IMR-90 (cell line): ENCODE measurements at regions not wholly inside any gene's neighbourhood (a gene's known extent, or its start where the extent isn't known, plus 50 kb on each side); places are given as distances from the start of the nearest gene placed in this dataset.

Experiments used
- ATAC-seq: fragments of 200-7000 bp; cut with Tn5 transposase; 2 replicates; pipeline ENCODE4 v1.9.1; 2020; ENCODE audit warnings: low read depth, mild to moderate bottlenecking, moderate library complexity
- BruUV-seq: library from RNA; stranded (reverse); fragments of 400-500 nt; replicated peaks from 2 replicates; lab custom pipeline; 2021; lab: Mats Ljungman, UMichigan
- CTCF ChIA-PET: fragments of 300-600 bp; formaldehyde crosslinking; extraction: SDS; loops from one replicate; lab custom pipeline; 2021; ENCODE audit warnings: antibody characterized with exemption; lab: Yijun Ruan, JAX
- POLR2A ChIA-PET: fragments of 300-600 bp; sonication (Branson Sonifier 250); formaldehyde crosslinking; loops from one replicate; lab custom pipeline; 2022; ENCODE audit warnings: antibody characterized with exemption; ENCODE audit not compliant: unreplicated experiment; lab: Charles Lee
- DNase-seq: peaks from one replicate; pipeline ENCODE4 v3.0.0; 2013
- H2AFZ ChIP-seq: replicated peaks from 2 replicates; pipeline ENCODE3; 2013; ENCODE audit warnings: low read length, mild to moderate bottlenecking; ENCODE audit not compliant: poor library complexity
- H2AK5ac ChIP-seq: 2 replicates; pipeline ENCODE4 v1.6.1; 2013; ENCODE audit warnings: low read depth, low read length, inconsistent platforms
- H2AK9ac ChIP-seq: replicated peaks from 2 replicates; pipeline ENCODE3; 2013; ENCODE audit warnings: mild to moderate bottlenecking, low read depth, low read length, moderate library complexity; ENCODE audit not compliant: poor library complexity
- H2BK120ac ChIP-seq: 2 replicates; pipeline ENCODE4 v1.6.1; 2013; ENCODE audit warnings: low read depth, low read length, inconsistent platforms
- H2BK15ac ChIP-seq: 3 replicates; pipeline ENCODE4 v1.6.1; 2013; ENCODE audit warnings: low read depth, low read length, inconsistent platforms
- H2BK20ac ChIP-seq: 2 replicates; pipeline ENCODE4 v1.6.1; 2013; ENCODE audit warnings: low read depth, mild to moderate bottlenecking, inconsistent platforms, low read length, moderate library complexity
- H2BK5ac ChIP-seq: 2 replicates; pipeline ENCODE4 v1.6.1; 2013; ENCODE audit warnings: mild to moderate bottlenecking, low read depth, low read length, inconsistent platforms; ENCODE audit not compliant: poor library complexity, severe bottlenecking
- H3K14ac ChIP-seq: replicated peaks from 2 replicates; pipeline ENCODE4 v1.6.1; 2013; ENCODE audit warnings: low read depth, low read length, inconsistent platforms
- H3K18ac ChIP-seq: 2 replicates; pipeline ENCODE4 v1.6.1; 2013; ENCODE audit warnings: low read depth, low read length, control low read depth
- H3K23ac ChIP-seq: 2 replicates; pipeline ENCODE4 v1.6.1; 2013; ENCODE audit warnings: low read depth, low read length, inconsistent platforms
- H3K27ac ChIP-seq: 2 replicates; pipeline ENCODE4 v1.5.1; 2013; ENCODE audit warnings: mild to moderate bottlenecking, control low read depth, low read length; ENCODE audit not compliant: insufficient read depth
- H3K27me3 ChIP-seq: 2 replicates; pipeline ENCODE4 v1.6.1; 2013; ENCODE audit warnings: low read length; ENCODE audit not compliant: control insufficient read depth, insufficient read depth
- H3K36me3 ChIP-seq: 2 replicates; pipeline ENCODE4 v1.6.1; 2013; ENCODE audit warnings: low read length, mixed read lengths; ENCODE audit not compliant: control insufficient read depth, insufficient read depth
- H3K4ac ChIP-seq: 2 replicates; pipeline ENCODE4 v1.6.1; 2013; ENCODE audit warnings: low read depth, low read length, inconsistent platforms
- H3K4me1 ChIP-seq: 2 replicates; pipeline ENCODE4 v1.6.1; 2013; ENCODE audit warnings: low read length, mixed read lengths; ENCODE audit not compliant: control insufficient read depth, insufficient read depth
- H3K4me2 ChIP-seq: 2 replicates; pipeline ENCODE4 v1.6.1; 2013; ENCODE audit warnings: low read depth, mild to moderate bottlenecking, control low read depth, low read length, moderate library complexity
- H3K4me3 ChIP-seq: 2 replicates; pipeline ENCODE4 v1.5.1; 2013; ENCODE audit warnings: low read depth, mild to moderate bottlenecking, control low read depth, low read length, moderate library complexity; ENCODE audit not compliant: insufficient read depth
- H3K56ac ChIP-seq: 2 replicates; pipeline ENCODE4 v1.6.1; 2013; ENCODE audit warnings: low read length, inconsistent platforms; ENCODE audit not compliant: insufficient read depth; ENCODE audit errors: extremely low read depth
- H3K79me1 ChIP-seq, 2 experiments: 2 replicates each; pipeline ENCODE4 v1.6.1; 2013; ENCODE audit warnings: low read length in 2 of 2, inconsistent platforms in 1 of 2, low read depth in 1 of 2
- H3K9ac ChIP-seq: 2 replicates; pipeline ENCODE4 v1.6.1; 2013; ENCODE audit warnings: low read depth, low read length, control low read depth
- H3K9me1 ChIP-seq: 2 replicates; pipeline ENCODE4 v1.6.1; 2013; ENCODE audit warnings: low read length, inconsistent platforms; ENCODE audit not compliant: insufficient read depth
- H3K9me3 ChIP-seq: 2 replicates; pipeline ENCODE4 v1.6.1; 2013; ENCODE audit warnings: low read length; ENCODE audit not compliant: control insufficient read depth, insufficient read depth
- H4K20me1 ChIP-seq: 2 replicates; pipeline ENCODE4 v1.6.1; 2013; ENCODE audit warnings: low read length, inconsistent platforms; ENCODE audit not compliant: insufficient read depth
- H4K5ac ChIP-seq: 2 replicates; pipeline ENCODE4 v1.6.1; 2013; ENCODE audit warnings: mild to moderate bottlenecking, low read depth, low read length, control low read depth
- H4K8ac ChIP-seq, 2 experiments: 2 replicates each; pipeline ENCODE4 v1.6.1; 2013; ENCODE audit warnings: low read depth in 2 of 2, low read length in 2 of 2, control low read depth in 1 of 2, inconsistent platforms in 1 of 2
- H4K91ac ChIP-seq: 2 replicates; pipeline ENCODE4 v1.6.1; 2013; ENCODE audit warnings: low read depth, low read length, inconsistent platforms; ENCODE audit not compliant: insufficient read depth
- BHLHE40 ChIP-seq: fragments of 150-350 bp; IDR thresholded peaks from 2 replicates; pipeline ENCODE4 v1.6.1; 2016; ENCODE audit warnings: mild to moderate bottlenecking, low read depth, low read length
- CEBPB ChIP-seq: IDR thresholded peaks from 2 replicates; pipeline ENCODE4 v1.6.1; 2012; ENCODE audit warnings: low read depth, low read length, improper control_type of control experiment
- CHD1 ChIP-seq: IDR thresholded peaks from 2 replicates; pipeline ENCODE4 v1.6.1; 2012; ENCODE audit warnings: low read depth, low read length, improper control_type of control experiment
- CTCF ChIP-seq: conservative IDR thresholded peaks from 2 replicates; pipeline ENCODE4 v1.5.1; 2012; ENCODE audit warnings: mild to moderate bottlenecking, low read depth, low read length, improper control_type of control experiment
- FOS ChIP-seq: fragments of 150-350 bp; IDR thresholded peaks from 2 replicates; pipeline ENCODE4 v1.6.1; 2016; ENCODE audit warnings: low read depth, low read length
- MAFK ChIP-seq: IDR thresholded peaks from 2 replicates; pipeline ENCODE4 v1.6.1; 2012; ENCODE audit warnings: low read depth, low read length, improper control_type of control experiment
- MAZ ChIP-seq: IDR thresholded peaks from 2 replicates; pipeline ENCODE4 v1.6.1; 2012; ENCODE audit warnings: low read depth, mild to moderate bottlenecking, low read length, improper control_type of control experiment, moderate library complexity, borderline replicate concordance
- MXI1 ChIP-seq: IDR thresholded peaks from 2 replicates; pipeline ENCODE4 v1.6.1; 2012; ENCODE audit warnings: low read depth, mild to moderate bottlenecking, low read length, moderate library complexity, borderline replicate concordance
- NFE2L2 ChIP-seq: fragments of 150-350 bp; IDR thresholded peaks from 2 replicates; pipeline ENCODE4 v1.6.1; 2016; ENCODE audit warnings: low read depth, mild to moderate bottlenecking, low read length
- POLR2A ChIP-seq: IDR thresholded peaks from 2 replicates; pipeline ENCODE4 v1.6.1; 2012; ENCODE audit warnings: mild to moderate bottlenecking, low read depth, low read length
- RAD21 ChIP-seq: IDR thresholded peaks from 2 replicates; pipeline ENCODE4 v1.6.1; 2012; ENCODE audit warnings: low read length, improper control_type of control experiment
- RCOR1 ChIP-seq: IDR thresholded peaks from 2 replicates; pipeline ENCODE4 v1.6.1; 2012; ENCODE audit warnings: mild to moderate bottlenecking, low read length, improper control_type of control experiment; ENCODE audit not compliant: insufficient replicate concordance
- RFX5 ChIP-seq: IDR thresholded peaks from 2 replicates; pipeline ENCODE4 v1.8.0; 2012; ENCODE audit warnings: low read depth, mild to moderate bottlenecking, low read length, moderate library complexity
- SMC3 ChIP-seq: fragments of 150-350 bp; IDR thresholded peaks from 2 replicates; pipeline ENCODE4 v1.6.1; 2016; ENCODE audit warnings: low read depth, mild to moderate bottlenecking, antibody characterized with exemption, low read length, moderate library complexity
- USF2 ChIP-seq: fragments of 150-350 bp; IDR thresholded peaks from 2 replicates; pipeline ENCODE4 v1.6.1; 2017; ENCODE audit warnings: mild to moderate bottlenecking, antibody characterized with exemption, low read length, low read depth
- WGBS, 2 experiments: methylation state at CpG; one replicate each; pipeline versions ENCODE4 v1.1.5 to v1.1.7; 2013; ENCODE audit warnings: missing lambda C conversion rate in 2 of 2; ENCODE audit not compliant: insufficient read length in 1 of 2; ENCODE audit errors: extremely low coverage in 2 of 2; 5-methylcytosine and 5-hydroxymethylcytosine counted together
- dilution Hi-C: fragments of 300-500 bp; cut with HindIII; formaldehyde crosslinking; loops from one replicate; pipeline ENCODE4 v1.14.3; 2018; ENCODE audit warnings: low sequenced_read_pairs; ENCODE audit not compliant: unreplicated experiment
- in situ Hi-C: fragments of 300-500 bp; cut with MboI; formaldehyde crosslinking; loops from 3 replicates; pipeline ENCODE4 v1.14.3; 2019; ENCODE audit warnings: low sequenced_read_pairs, inconsistent platforms, mixed read lengths
- intact Hi-C: fragments of 100-400 bp; cut with micrococcal nuclease; formaldehyde crosslinking; loops from 2 replicates; pipeline ENCODE4 v1.10.0; 2022
- TF ChIP-seq, protein P1 (sequence below): fragments of 150-350 bp; IDR thresholded peaks from 2 replicates; pipeline ENCODE4 v1.6.1; 2016; ENCODE audit warnings: low read depth, mild to moderate bottlenecking, low read length, moderate library complexity, borderline replicate concordance

- in situ Hi-C loops: no loop called here
Measured at GRCh38 chr13:107968470-107968869, 246.9 kb downstream of the LIG4 start.

More at GRCh38 chr13:107968470-107968869, 246.9 kb downstream of the LIG4 start:
- no peak overlapping the region for H3K18ac ChIP-seq
- no peak overlapping the region for H2BK15ac ChIP-seq
- no peak overlapping the region for H3K4ac ChIP-seq
- H3K56ac ChIP-seq: no peak overlapping the region
- no peak overlapping the region for H4K8ac ChIP-seq
- no peak overlapping the region for H4K91ac ChIP-seq
- H3K79me1 ChIP-seq: no peaks in the 10 kb centered on the region
- no TSS peak for BruUV-seq
- dilution Hi-C loops: no loop called here
- no peak overlapping the region for H2AFZ ChIP-seq
- no peak overlapping the region for H2BK5ac ChIP-seq
- no peak overlapping the region for H2AK5ac ChIP-seq
- no peak overlapping the region for H3K9ac ChIP-seq
- peaks cover 5% of the 10 kb centered on the region; the same call in 1 of the 2 replicates for H3K27me3 ChIP-seq
- no peak overlapping the region for H4K5ac ChIP-seq
- ATAC-seq: no peak
- intact Hi-C loops: no loop called here
- H3K36me3 ChIP-seq: no peaks in the 10 kb centered on the region
- ChIA-PET POLR2A (no interaction called here), CTCF (interaction anchor here (0.6 kb wide), 1 partner anchor 42 kb away, joined by 3 read pairs; no protein-coding TSS in a partner anchor)
- H2BK120ac ChIP-seq: no peak overlapping the region
- H2BK20ac ChIP-seq: no peak overlapping the region
- H3K9me3 ChIP-seq: no peaks in the 10 kb centered on the region
- no peak for TF ChIP-seq FOS
- no peak for TF ChIP-seq CTCF
- TF ChIP-seq MAZ: no peak
- TF ChIP-seq RCOR1: no peak
- TF ChIP-seq USF2: no peak
- no peak for TF ChIP-seq CEBPB
- TF ChIP-seq, protein P1, sequence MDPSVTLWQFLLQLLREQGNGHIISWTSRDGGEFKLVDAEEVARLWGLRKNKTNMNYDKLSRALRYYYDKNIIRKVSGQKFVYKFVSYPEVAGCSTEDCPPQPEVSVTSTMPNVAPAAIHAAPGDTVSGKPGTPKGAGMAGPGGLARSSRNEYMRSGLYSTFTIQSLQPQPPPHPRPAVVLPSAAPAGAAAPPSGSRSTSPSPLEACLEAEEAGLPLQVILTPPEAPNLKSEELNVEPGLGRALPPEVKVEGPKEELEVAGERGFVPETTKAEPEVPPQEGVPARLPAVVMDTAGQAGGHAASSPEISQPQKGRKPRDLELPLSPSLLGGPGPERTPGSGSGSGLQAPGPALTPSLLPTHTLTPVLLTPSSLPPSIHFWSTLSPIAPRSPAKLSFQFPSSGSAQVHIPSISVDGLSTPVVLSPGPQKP: no peak
- no peak for TF ChIP-seq NFE2L2
- no peak for TF ChIP-seq SMC3
- no peak for TF ChIP-seq POLR2A
- TF ChIP-seq CHD1: no peak
- no peak for TF ChIP-seq RAD21
- no peak for TF ChIP-seq BHLHE40
- TF ChIP-seq RFX5: no peak
- no peak for TF ChIP-seq MXI1
- no peak for TF ChIP-seq MAFK
- H3K4me3 ChIP-seq: no peak overlapping the region
- H3K4me1 ChIP-seq: no peaks in the 10 kb centered on the region
- no peak overlapping the region for H3K27ac ChIP-seq
- no peak overlapping the region for H3K4me2 ChIP-seq
- no peaks in the 10 kb centered on the region for H4K20me1 ChIP-seq
- no peak overlapping the region for H2AK9ac ChIP-seq
- no CpG with 5 or more reads among the region's 1 CpG for WGBS, 2 experiments
- H3K23ac ChIP-seq: no peak overlapping the region
- no peak overlapping the region for H3K14ac ChIP-seq
- no peaks in the 10 kb centered on the region for H3K9me1 ChIP-seq
- no peak for DNase-seq
